Activated CD8-positive, alpha-beta memory T cell treated with anti-CD3 and anti-CD28 coated beads for 1 hour (primary cell): ENCODE measurements at regions not wholly inside any gene's neighbourhood (a gene's known extent, or its start where the extent isn't known, plus 50 kb on each side); places are given as distances from the start of the nearest gene placed in this dataset.
"Not testable (repeated sequence)": the region's sequence is repeated elsewhere in the genome, so short reads cannot be mapped to it uniquely, and the experiment has no call there.

Experiments used
- DNase-seq, 2 donors: peaks; one replicate each; pipeline ENCODE4 v3.0.0-alpha.2; 2020; ENCODE audit warnings: low read depth in 1 of 2; ENCODE audit errors: extremely low read depth in 1 of 2

GRCh38 chr12:34097213-34097612 lies 74.9 kb downstream of the ALG10 start:
- no peak for DNase-seq

DNA sequence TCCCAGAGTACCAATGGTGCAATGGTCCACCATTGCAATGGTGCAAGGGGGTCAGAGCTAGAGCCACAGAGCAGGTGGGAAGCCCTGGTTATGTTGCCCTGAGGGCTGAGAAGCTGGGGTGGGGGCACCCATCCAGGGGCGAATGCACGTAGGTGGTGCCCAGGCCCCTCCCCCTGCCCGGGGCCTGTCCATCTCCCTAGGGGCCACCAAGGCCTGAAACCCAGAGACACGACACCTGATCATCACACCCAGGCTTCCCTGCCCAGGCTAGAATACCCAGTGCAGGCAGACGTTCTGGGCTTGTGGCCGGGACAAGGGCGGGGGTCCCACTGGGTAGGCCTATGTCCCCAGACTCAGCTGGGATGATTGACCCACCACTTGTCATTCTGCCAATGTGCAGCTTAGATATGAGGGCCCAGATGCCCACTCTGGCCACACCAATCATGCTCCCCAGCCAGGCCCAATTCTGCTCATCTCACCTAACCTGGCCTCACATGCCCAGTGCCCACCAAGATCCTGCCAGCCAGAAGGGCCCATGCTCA lies 83.2 kb downstream of the ALG10 start:
- DNase-seq, result no peak

GRCh38 chr12:34106172-34106571 lies 83.9 kb downstream of the ALG10 start:
- DNase-seq, result no peak

DNA sequence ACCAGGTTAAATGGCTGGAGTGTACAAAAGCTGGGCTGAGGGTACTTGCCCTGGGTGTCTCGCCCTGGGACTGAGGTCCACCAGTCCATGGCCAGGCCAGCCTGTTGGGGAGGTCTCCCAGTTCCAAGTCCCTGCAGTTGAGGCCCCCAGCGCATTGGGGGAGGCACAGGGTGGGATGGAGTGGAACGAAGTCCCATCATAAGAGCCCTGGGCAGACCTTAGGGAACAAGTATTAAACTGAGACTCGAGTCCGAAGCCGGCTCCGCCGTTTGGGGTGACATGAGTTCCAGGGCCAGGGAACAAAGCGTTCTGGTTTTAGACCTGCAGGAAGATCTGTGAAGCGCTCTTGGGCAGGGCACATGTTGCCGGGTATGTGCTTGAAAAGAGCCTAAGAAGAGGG lies 84.7 kb downstream of the ALG10 start:
- no peak for DNase-seq

DNA sequence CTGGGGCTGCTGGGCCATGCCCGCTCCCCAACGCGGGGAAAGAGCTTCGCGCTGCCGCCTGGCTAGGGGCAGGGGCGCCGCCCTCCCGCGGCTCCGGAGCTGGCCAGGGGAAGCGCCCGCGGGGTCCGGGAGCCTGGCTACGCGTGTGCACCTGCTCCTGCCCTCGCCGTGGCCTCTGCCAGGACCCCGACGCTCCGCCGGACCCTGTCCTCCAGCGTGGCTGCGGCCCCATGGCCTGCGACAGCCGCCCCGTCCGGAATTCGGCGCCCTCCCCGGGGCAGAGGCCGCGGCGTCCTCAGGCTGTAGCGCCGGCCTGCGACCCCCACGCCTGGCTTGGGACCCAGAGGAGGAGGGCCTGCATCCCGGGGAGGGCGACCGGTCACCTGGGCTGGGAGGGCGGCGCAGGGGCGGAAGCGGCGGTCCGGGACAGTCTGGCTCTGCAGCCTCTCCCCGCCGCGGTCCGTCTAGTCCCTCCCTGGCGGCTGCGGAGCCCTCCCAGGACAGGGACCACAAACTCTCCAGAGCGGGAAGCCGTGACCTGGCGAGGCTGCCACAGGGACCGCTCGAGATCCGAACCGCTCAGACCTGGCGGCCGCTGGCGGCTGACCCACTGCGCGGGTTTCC lies 85.6 kb downstream of the ALG10 start:
- DNase-seq, result no peak

- no peak for DNase-seq
Measured at GRCh38 chr12:34108405-34108803, 86.1 kb downstream of the ALG10 start.

DNA sequence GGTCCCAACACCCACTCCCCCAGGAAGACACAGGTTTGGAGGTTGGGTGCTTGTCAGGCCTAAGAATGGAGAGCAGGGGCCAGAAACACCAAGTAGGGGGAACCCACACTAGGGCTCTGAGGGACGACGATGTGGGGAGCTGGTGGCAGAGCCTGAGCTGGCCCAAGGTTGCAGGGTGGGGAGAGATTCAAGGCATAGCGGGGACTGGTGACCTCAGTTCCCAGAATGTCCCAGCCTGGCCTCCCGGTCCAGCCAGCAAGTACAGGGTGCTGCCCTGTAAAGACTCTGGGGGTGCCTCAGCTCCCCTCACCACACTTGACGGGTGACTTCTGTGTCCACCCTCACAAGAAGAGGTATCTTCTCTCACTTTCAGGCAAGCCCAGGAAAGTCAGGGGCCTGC lies 86.7 kb downstream of the ALG10 start:
- DNase-seq, result no peak

DNA sequence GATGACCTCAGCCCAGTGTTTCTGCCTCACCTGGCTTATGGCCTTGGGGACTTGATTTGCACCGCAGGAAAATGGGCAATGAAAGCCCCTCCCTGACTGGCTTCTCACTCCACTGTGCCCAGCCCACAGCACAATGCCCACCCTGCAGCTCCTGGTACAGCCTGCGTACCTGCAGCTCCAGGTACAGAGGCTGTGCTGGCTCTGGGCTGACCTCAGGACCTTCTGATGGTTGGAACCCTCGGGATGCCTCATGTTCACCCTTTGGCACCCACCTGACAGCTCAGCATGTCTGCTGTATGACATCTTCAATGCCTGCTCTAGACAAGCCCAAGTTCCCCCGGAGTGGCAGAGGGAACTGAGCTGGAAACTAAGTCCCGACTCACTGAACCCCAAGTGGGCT lies 87.1 kb downstream of the ALG10 start:
- DNase-seq, result no peak

GRCh38 chr12:34109909-34110531 lies 87.7 kb downstream of the ALG10 start:
- not testable (repeated sequence) for DNase-seq

- no peak for DNase-seq
Measured at GRCh38 chr12:34119366-34119765, 97.1 kb downstream of the ALG10 start.

DNA sequence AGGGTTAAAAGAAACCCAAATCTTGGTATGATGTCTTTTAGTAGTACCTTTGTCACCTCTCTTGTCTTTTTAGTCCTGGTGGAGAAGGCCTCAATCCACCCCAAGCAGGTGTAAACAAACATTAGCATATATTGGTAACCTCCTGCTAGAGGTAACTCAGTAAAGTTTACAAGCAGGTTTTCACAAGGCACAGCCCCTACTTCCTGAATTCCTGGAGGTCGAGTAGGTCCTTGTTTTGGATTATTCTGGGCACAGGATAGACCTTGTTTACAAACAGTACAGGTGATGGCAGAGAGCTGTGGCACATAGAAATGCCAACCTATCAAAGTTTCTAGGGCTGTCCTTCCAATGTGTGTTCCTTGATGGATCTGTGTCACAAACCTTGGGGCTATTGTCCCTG lies 99.1 kb downstream of the ALG10 start:
- no peak for DNase-seq

GRCh38 chr12:34123092-34123491 lies 100.8 kb downstream of the ALG10 start:
- DNase-seq, result not testable (repeated sequence)

DNA sequence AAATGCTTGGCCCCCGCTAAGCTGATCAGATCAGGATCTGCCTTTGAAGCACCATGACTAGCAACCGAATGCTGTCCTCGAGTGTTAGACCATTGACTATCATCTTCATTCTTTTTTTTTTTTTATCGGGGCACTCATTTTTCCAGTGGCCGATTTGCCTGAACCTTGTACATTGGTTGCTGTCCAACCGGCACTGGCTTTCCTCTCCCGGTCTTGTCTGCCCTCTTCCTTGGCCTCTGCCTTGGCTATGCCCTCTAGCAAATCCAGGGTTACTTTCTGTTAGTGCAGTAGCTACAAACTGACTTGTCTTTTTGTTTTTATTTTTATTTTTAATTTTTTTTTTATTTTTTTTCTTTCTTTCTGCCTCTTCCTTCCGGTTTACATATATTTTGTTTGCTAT lies 102.3 kb downstream of the ALG10 start:
- DNase-seq, result no peak

DNA sequence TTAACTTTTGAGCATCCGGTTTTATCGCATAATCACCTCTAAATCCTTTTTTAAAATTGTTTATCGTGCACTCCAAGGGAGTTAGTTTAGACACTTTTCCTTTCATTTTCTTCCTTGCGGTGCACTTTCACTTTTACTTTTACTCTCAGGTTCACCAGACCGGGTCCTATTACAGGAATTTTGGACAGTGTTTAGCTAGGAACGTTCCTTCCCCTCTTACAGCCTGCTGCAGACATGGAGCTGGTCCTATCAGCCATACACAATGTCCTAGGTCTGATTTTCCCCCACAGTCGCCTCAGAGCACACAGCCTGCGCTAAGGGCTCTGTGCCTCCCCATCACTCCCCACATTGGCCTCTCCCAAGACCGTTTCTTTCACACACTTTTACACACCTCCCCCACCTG lies 103.9 kb downstream of the ALG10 start:
- no peak for DNase-seq

GRCh38 chr12:34126805-34127204 lies 104.5 kb downstream of the ALG10 start:
- DNase-seq, result no peak

DNA sequence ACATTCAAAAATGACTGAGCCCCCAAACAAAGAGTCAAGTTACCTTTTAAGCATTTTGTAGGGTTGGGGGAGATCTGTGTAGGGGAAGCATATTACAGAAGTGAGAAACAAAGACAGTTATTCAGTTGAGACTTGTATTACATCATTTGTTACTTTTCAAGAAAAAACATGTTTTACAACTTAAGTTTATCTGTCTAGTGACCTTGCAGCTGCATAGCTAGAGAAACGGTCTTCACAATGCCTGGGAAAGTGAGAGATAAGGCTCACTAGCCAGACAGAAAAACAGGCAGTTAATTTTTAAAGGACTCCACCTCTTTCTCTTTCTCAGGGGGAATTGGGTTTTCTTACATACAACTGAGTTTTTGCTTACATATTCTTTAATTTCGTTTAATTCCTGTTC lies 105.1 kb downstream of the ALG10 start:
- not testable (repeated sequence) for DNase-seq

- no peak for DNase-seq
Measured at GRCh38 chr12:34142430-34142829, 120.1 kb downstream of the ALG10 start.

DNA sequence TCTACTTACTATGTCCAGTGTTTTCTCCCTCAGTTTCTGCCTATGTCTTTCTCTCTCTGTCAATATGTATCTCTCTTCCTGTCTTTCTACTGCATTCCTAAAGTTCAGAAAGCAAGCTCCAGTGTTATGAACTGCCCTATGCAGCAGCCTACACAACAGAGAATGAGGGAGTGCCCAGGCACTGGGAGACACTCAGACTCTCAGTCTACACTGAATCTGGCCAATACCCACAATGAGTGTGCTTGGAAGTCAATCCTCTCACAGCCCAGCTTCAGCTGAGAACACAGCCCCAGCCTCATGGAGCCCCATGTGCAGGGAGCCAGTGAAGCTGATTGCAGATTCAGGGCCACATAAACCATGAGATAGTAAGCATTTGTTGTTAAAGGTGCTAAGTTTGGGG lies 128.7 kb downstream of the ALG10 start:
- DNase-seq, result no peak

GRCh38 chr12:34163443-34163842 lies 141.1 kb downstream of the ALG10 start:
- no peak for DNase-seq

- no peak for DNase-seq
Measured at GRCh38 chr12:34166427-34167060, 144.2 kb downstream of the ALG10 start.

DNA sequence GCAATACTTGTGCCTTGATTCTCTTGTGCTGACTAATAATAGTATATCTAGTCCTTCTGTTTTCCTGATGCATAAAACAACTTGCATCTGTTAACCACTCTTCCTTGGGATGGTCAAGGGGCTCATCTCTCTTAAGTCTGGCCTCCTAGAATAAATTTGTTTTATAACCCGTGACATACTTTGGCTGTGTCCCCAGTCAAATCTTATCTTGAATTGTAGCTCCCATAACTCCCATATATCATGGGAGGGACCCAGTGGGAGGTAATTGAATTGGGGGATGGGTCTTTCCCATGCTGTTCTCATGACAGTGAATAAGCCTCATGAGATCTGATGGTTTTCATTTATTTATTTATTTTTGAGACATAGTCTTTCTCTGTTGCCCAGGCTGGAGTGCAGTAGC lies 146.2 kb downstream of the ALG10 start:
- not testable (repeated sequence) for DNase-seq

DNA sequence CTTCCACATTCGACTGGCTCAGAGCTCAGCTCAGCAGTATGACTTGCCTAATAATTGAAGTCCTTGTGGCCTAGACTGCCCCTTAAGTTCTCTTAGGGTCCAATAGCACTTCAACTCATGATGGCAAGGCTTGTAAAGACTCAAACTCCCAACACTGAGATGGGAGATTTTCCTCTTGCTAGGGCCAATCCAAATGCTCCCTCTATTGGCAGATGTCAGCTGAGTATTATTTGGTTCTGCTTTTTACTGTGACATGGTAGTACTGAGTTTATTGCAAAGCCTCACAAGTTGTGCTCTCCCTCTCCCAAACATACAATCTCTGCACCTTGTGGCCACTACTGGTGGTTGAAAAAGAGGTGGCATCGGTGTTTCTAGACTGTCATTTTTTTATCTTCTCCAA lies 164.2 kb downstream of the ALG10 start:
- no peak for DNase-seq
